Upper lobe of left lung (tissue), 4 donors: ENCODE measurements at regions not wholly inside any gene's neighbourhood (a gene's known extent, or its start where the extent isn't known, plus 50 kb on each side); places are given as distances from the start of the nearest gene placed in this dataset.

Experiments used
- EP300 ChIP-seq, 4 donors: sonication (generic); formaldehyde crosslinking; IDR thresholded peaks; one replicate each; pipeline ENCODE4 v1.5.1; 2017; ENCODE audit warnings: antibody characterized with exemption in 4 of 4, control low read depth in 2 of 4
- POLR2A ChIP-seq, 4 donors: fragments of 450-650 bp; IDR thresholded peaks; one replicate each; pipeline ENCODE4 v1.5.1; 2016 to 2017; ENCODE audit warnings: antibody characterized with exemption in 4 of 4, mild to moderate bottlenecking in 2 of 4
- POLR2AphosphoS5 ChIP-seq, 2 donors: sonication (generic); formaldehyde crosslinking; IDR thresholded peaks; one replicate each; pipeline ENCODE4 v1.5.1; 2017; ENCODE audit warnings: antibody characterized with exemption in 2 of 2
- TF ChIP-seq, protein P1 (sequence below), 6 experiments: fragments of 450-650 bp in 4 of 6; fragments of 200-600 bp in 2 of 6; sonication (generic) in 2 of 6; IDR thresholded peaks; one replicate each; pipeline ENCODE4 v1.5.1; 2016 to 2019; ENCODE audit warnings: antibody characterized with exemption in 6 of 6

DNA sequence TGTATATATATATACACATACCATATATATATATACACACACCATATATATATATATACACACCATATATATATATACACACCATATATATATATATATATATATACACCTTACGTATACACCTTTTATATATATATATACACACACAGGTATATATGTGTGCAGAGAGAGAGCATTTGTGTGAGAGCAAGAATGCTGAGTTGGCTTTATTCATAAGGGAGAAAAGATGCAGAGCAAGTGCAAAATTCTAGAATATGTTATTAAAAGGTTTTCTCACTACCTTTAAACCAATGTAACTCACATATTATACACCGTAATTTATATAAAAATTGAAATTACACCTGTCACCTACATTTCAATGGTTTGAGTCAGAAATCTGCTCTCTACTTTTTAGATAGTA lies 107.2 kb upstream of the ALCAM start:
- TF ChIP-seq POLR2A (IDR thresholded peaks at IDR 0.05) (no peak), POLR2AphosphoS5 (IDR thresholded peaks at IDR 0.05) (no peak), EP300 (IDR thresholded peaks at IDR 0.05) (no peak)
- TF ChIP-seq, protein P1, sequence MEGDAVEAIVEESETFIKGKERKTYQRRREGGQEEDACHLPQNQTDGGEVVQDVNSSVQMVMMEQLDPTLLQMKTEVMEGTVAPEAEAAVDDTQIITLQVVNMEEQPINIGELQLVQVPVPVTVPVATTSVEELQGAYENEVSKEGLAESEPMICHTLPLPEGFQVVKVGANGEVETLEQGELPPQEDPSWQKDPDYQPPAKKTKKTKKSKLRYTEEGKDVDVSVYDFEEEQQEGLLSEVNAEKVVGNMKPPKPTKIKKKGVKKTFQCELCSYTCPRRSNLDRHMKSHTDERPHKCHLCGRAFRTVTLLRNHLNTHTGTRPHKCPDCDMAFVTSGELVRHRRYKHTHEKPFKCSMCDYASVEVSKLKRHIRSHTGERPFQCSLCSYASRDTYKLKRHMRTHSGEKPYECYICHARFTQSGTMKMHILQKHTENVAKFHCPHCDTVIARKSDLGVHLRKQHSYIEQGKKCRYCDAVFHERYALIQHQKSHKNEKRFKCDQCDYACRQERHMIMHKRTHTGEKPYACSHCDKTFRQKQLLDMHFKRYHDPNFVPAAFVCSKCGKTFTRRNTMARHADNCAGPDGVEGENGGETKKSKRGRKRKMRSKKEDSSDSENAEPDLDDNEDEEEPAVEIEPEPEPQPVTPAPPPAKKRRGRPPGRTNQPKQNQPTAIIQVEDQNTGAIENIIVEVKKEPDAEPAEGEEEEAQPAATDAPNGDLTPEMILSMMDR (IDR thresholded peaks at IDR 0.05) = no peak
